Panc1 (cell line): ENCODE measurements at regions not wholly inside any gene's neighbourhood (a gene's known extent, or its start where the extent isn't known, plus 50 kb on each side); places are given as distances from the start of the nearest gene placed in this dataset.

Source experiments
- POLR2AphosphoS5 ChIP-seq: IDR thresholded peaks from 2 replicates; pipeline ENCODE4 v1.6.1; 2012; ENCODE audit warnings: mild to moderate bottlenecking, low read depth, low read length, moderate library complexity
- TCF7L2 ChIP-seq: IDR thresholded peaks from 2 replicates; pipeline ENCODE4 v1.6.1; 2011; ENCODE audit warnings: mild to moderate bottlenecking, low read depth, low read length, inconsistent platforms
- TF ChIP-seq, protein P1 (sequence below): fragments of 450-650 bp; IDR thresholded peaks from 2 replicates; pipeline ENCODE4 v1.5.1; 2017; ENCODE audit warnings: mild to moderate bottlenecking
- TF ChIP-seq, protein P2 (sequence below), 2 experiments: IDR thresholded peaks; 2 replicates each; pipeline ENCODE4 v1.6.1; 2011 to 2012; ENCODE audit warnings: low read depth in 2 of 2, control low read depth in 1 of 2, low read length in 1 of 2, mild to moderate bottlenecking in 1 of 2, moderate library complexity in 1 of 2; ENCODE audit not compliant: insufficient read depth in 1 of 2

GRCh38 chr1:5415606-5416005 lies 576.6 kb downstream of the NPHP4 start:
- TF ChIP-seq, protein P1, sequence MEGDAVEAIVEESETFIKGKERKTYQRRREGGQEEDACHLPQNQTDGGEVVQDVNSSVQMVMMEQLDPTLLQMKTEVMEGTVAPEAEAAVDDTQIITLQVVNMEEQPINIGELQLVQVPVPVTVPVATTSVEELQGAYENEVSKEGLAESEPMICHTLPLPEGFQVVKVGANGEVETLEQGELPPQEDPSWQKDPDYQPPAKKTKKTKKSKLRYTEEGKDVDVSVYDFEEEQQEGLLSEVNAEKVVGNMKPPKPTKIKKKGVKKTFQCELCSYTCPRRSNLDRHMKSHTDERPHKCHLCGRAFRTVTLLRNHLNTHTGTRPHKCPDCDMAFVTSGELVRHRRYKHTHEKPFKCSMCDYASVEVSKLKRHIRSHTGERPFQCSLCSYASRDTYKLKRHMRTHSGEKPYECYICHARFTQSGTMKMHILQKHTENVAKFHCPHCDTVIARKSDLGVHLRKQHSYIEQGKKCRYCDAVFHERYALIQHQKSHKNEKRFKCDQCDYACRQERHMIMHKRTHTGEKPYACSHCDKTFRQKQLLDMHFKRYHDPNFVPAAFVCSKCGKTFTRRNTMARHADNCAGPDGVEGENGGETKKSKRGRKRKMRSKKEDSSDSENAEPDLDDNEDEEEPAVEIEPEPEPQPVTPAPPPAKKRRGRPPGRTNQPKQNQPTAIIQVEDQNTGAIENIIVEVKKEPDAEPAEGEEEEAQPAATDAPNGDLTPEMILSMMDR = no peak
- TF ChIP-seq, protein P2, sequence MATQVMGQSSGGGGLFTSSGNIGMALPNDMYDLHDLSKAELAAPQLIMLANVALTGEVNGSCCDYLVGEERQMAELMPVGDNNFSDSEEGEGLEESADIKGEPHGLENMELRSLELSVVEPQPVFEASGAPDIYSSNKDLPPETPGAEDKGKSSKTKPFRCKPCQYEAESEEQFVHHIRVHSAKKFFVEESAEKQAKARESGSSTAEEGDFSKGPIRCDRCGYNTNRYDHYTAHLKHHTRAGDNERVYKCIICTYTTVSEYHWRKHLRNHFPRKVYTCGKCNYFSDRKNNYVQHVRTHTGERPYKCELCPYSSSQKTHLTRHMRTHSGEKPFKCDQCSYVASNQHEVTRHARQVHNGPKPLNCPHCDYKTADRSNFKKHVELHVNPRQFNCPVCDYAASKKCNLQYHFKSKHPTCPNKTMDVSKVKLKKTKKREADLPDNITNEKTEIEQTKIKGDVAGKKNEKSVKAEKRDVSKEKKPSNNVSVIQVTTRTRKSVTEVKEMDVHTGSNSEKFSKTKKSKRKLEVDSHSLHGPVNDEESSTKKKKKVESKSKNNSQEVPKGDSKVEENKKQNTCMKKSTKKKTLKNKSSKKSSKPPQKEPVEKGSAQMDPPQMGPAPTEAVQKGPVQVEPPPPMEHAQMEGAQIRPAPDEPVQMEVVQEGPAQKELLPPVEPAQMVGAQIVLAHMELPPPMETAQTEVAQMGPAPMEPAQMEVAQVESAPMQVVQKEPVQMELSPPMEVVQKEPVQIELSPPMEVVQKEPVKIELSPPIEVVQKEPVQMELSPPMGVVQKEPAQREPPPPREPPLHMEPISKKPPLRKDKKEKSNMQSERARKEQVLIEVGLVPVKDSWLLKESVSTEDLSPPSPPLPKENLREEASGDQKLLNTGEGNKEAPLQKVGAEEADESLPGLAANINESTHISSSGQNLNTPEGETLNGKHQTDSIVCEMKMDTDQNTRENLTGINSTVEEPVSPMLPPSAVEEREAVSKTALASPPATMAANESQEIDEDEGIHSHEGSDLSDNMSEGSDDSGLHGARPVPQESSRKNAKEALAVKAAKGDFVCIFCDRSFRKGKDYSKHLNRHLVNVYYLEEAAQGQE (IDR thresholded peaks at IDR 0.05; ENCODE audit: insufficient read depth in 1 of 2, low read depth in 2 of 2, low read length in 1 of 2) = no peak
- TF ChIP-seq POLR2AphosphoS5 (no peak), TCF7L2 (no peak)
